ENCODE measurements at regions not wholly inside any gene's neighbourhood (a gene's known extent, or its start where the extent isn't known, plus 50 kb on each side); places are given as distances from the start of the nearest gene placed in this dataset.

- H3K36me3 ChIP-seq (replicated peaks) = no peaks in the 10 kb centered on the region
- no peak overlapping the region for H3K4me3 ChIP-seq (ENCODE audit: low read depth, low read length)
- no peak for DNase-seq
- no peak overlapping the region for H3K27ac ChIP-seq
- no peak for TF ChIP-seq CTCF (IDR thresholded peaks at IDR 0.05; ENCODE audit: low read depth, low read length, missing control alignments)
- no peaks in the 10 kb centered on the region for H3K27me3 ChIP-seq (replicated peaks)
- in situ Hi-C loops (cut with HindIII; ENCODE audit: low pct_ligation_motif_present, low sequenced_read_pairs) = no loop called here
Observed at GRCh38 chr2:17263570-17263968, 254.7 kb downstream of the RAD51AP2 start.

- Histone ChIP-seq H3K27me3 (replicated peaks) (no peaks in the 10 kb centered on the region), H3K4me3 (ENCODE audit: low read depth, low read length) (no peak overlapping the region), H3K36me3 (replicated peaks) (no peaks in the 10 kb centered on the region), H3K27ac (no peak overlapping the region)
- in situ Hi-C loops (cut with HindIII; ENCODE audit: low pct_ligation_motif_present, low sequenced_read_pairs) = no loop called here
- no peak for DNase-seq
- no peak for TF ChIP-seq CTCF (IDR thresholded peaks at IDR 0.05; ENCODE audit: low read depth, low read length, missing control alignments)
Observed at GRCh38 chr2:17262854-17263569, 255.2 kb downstream of the RAD51AP2 start.

GRCh38 chr2:17259613-17260012, 258.6 kb downstream of the RAD51AP2 start:
- no peak for DNase-seq
- H3K27ac ChIP-seq = no peak overlapping the region
- H3K36me3 ChIP-seq (replicated peaks) = no peaks in the 10 kb centered on the region
- H3K4me3 ChIP-seq (ENCODE audit: low read depth, low read length) = no peak overlapping the region
- TF ChIP-seq CTCF (IDR thresholded peaks at IDR 0.05; ENCODE audit: low read depth, low read length, missing control alignments) = no peak
- in situ Hi-C loops (cut with HindIII; ENCODE audit: low pct_ligation_motif_present, low sequenced_read_pairs) = no loop called here
- H3K27me3 ChIP-seq (replicated peaks) = no peaks in the 10 kb centered on the region

- no peak for DNase-seq
- Histone ChIP-seq H3K27ac (no peak overlapping the region), H3K36me3 (replicated peaks) (no peaks in the 10 kb centered on the region), H3K27me3 (replicated peaks) (no peaks in the 10 kb centered on the region), H3K4me3 (ENCODE audit: low read depth, low read length) (no peak overlapping the region)
- TF ChIP-seq CTCF (IDR thresholded peaks at IDR 0.05; ENCODE audit: low read depth, low read length, missing control alignments) = no peak
- in situ Hi-C loops (cut with HindIII; ENCODE audit: low pct_ligation_motif_present, low sequenced_read_pairs) = no loop called here
Observed at GRCh38 chr2:17258861-17259260, 259.4 kb downstream of the RAD51AP2 start.

- no peak for TF ChIP-seq CTCF (IDR thresholded peaks at IDR 0.05; ENCODE audit: low read depth, low read length, missing control alignments)
- in situ Hi-C loops (cut with HindIII; ENCODE audit: low pct_ligation_motif_present, low sequenced_read_pairs) = no loop called here
- no peak overlapping the region for H3K4me3 ChIP-seq (ENCODE audit: low read depth, low read length)
- no peak overlapping the region for H3K27ac ChIP-seq
- H3K27me3 ChIP-seq (replicated peaks) = no peaks in the 10 kb centered on the region
- H3K36me3 ChIP-seq (replicated peaks) = no peaks in the 10 kb centered on the region
- no peak for DNase-seq
Observed at GRCh38 chr2:17257189-17257909, 260.9 kb downstream of the RAD51AP2 start.

Data from brain microvascular endothelial cell (primary cell).